ENCODE measurements at regions not wholly inside any gene's neighbourhood (a gene's known extent, or its start where the extent isn't known, plus 50 kb on each side); places are given as distances from the start of the nearest gene placed in this dataset.
"Not testable (repeated sequence)": the region's sequence is repeated elsewhere in the genome, so short reads cannot be mapped to it uniquely, and the experiment has no call there.

GRCh38 chr12:74229671-74230070, 308.0 kb upstream of the ATXN7L3B start:
- no peak for DNase-seq
- TF ChIP-seq POLR2A (IDR thresholded peaks at IDR 0.05; ENCODE audit: low read length): no peak
- no peak for TF ChIP-seq GATA1 (IDR thresholded peaks at IDR 0.05; ENCODE audit: low read depth, low read length)

- DNase-seq: no peak
- TF ChIP-seq POLR2A (IDR thresholded peaks at IDR 0.05; ENCODE audit: low read length) (no peak), GATA1 (IDR thresholded peaks at IDR 0.05; ENCODE audit: low read depth, low read length) (no peak)
Measured at GRCh38 chr12:74235342-74235741, 302.3 kb upstream of the ATXN7L3B start.

- DNase-seq: no peak
- TF ChIP-seq POLR2A (IDR thresholded peaks at IDR 0.05; ENCODE audit: low read length): no peak
- TF ChIP-seq GATA1 (IDR thresholded peaks at IDR 0.05; ENCODE audit: low read depth, low read length): no peak
Measured at GRCh38 chr12:74241341-74241740, 296.3 kb upstream of the ATXN7L3B start.

GRCh38 chr12:74242088-74242487, 295.5 kb upstream of the ATXN7L3B start:
- no peak for TF ChIP-seq GATA1 (IDR thresholded peaks at IDR 0.05; ENCODE audit: low read depth, low read length)
- no peak for TF ChIP-seq POLR2A (IDR thresholded peaks at IDR 0.05; ENCODE audit: low read length)
- DNase-seq: no peak

GRCh38 chr12:74245458-74245857, 292.2 kb upstream of the ATXN7L3B start:
- TF ChIP-seq POLR2A (IDR thresholded peaks at IDR 0.05; ENCODE audit: low read length) (no peak), GATA1 (IDR thresholded peaks at IDR 0.05; ENCODE audit: low read depth, low read length) (no peak)

GRCh38 chr12:74250891-74251290, 286.7 kb upstream of the ATXN7L3B start:
- DNase-seq: no peak
- TF ChIP-seq POLR2A (IDR thresholded peaks at IDR 0.05; ENCODE audit: low read length): no peak
- TF ChIP-seq GATA1 (IDR thresholded peaks at IDR 0.05; ENCODE audit: low read depth, low read length): no peak

More at GRCh38 chr12:74245458-74245857, 292.2 kb upstream of the ATXN7L3B start:
- no peak for DNase-seq

GRCh38 chr12:74253826-74254225, 283.8 kb upstream of the ATXN7L3B start:
- not testable (repeated sequence) for DNase-seq

- TF ChIP-seq GATA1 (IDR thresholded peaks at IDR 0.05; ENCODE audit: low read depth, low read length): no peak
- TF ChIP-seq POLR2A (IDR thresholded peaks at IDR 0.05; ENCODE audit: low read length): no peak
- DNase-seq: no peak
Measured at GRCh38 chr12:74254784-74255183, 282.9 kb upstream of the ATXN7L3B start.

GRCh38 chr12:74259199-74259598, 278.4 kb upstream of the ATXN7L3B start:
- TF ChIP-seq POLR2A (IDR thresholded peaks at IDR 0.05; ENCODE audit: low read length) (no peak), GATA1 (IDR thresholded peaks at IDR 0.05; ENCODE audit: low read depth, low read length) (no peak)
- no peak for DNase-seq

GRCh38 chr12:74264692-74265091, 272.9 kb upstream of the ATXN7L3B start:
- DNase-seq: no peak
- TF ChIP-seq GATA1 (IDR thresholded peaks at IDR 0.05; ENCODE audit: low read depth, low read length): no peak
- TF ChIP-seq POLR2A (IDR thresholded peaks at IDR 0.05; ENCODE audit: low read length): no peak

GRCh38 chr12:74269355-74269754, 268.3 kb upstream of the ATXN7L3B start:
- not testable (repeated sequence) for DNase-seq

- no peak for TF ChIP-seq GATA1 (IDR thresholded peaks at IDR 0.05; ENCODE audit: low read depth, low read length)
- TF ChIP-seq POLR2A (IDR thresholded peaks at IDR 0.05; ENCODE audit: low read length): no peak
- no peak for DNase-seq
Measured at GRCh38 chr12:74280156-74280655, 257.4 kb upstream of the ATXN7L3B start.

- not testable (repeated sequence) for DNase-seq
Measured at GRCh38 chr12:74281401-74282180, 256.0 kb upstream of the ATXN7L3B start.

- DNase-seq: no peak
- TF ChIP-seq POLR2A (IDR thresholded peaks at IDR 0.05; ENCODE audit: low read length) (no peak), GATA1 (IDR thresholded peaks at IDR 0.05; ENCODE audit: low read depth, low read length) (no peak)
Measured at GRCh38 chr12:74283646-74284045, 254.0 kb upstream of the ATXN7L3B start.

GRCh38 chr12:74285773-74286172, 251.9 kb upstream of the ATXN7L3B start:
- no peak for DNase-seq
- TF ChIP-seq GATA1 (IDR thresholded peaks at IDR 0.05; ENCODE audit: low read depth, low read length): no peak

- TF ChIP-seq GATA1 (IDR thresholded peaks at IDR 0.05; ENCODE audit: low read depth, low read length): no peak
- no peak for DNase-seq
Measured at GRCh38 chr12:74286254-74286653, 251.4 kb upstream of the ATXN7L3B start.

All from erythroblast (primary cell).